ENCODE measurements at regions not wholly inside any gene's neighbourhood (a gene's known extent, or its start where the extent isn't known, plus 50 kb on each side); places are given as distances from the start of the nearest gene placed in this dataset.

DNA sequence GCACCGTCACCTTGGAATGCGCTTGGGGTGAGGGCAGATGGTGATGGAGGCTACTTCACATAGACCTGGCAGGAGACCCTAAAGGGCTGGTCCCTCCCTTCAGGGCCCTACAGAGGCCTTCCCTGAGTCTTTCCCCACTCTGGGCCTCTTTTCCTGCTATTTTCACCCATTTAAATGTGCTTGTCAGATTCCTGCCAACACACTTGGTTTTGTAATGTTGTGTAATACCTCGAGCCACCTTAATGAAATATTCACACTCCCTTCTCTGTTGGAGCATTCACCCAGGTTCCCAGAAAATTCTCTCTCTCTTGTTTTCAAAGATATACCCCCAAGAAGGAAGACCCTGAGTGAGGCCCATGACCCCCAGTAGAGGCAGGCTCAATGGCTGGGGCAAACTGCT is 456.6 kb upstream of the DYNLRB2 start:
- Histone ChIP-seq H3K27me3 (ENCODE audit: control insufficient read depth in 2 of 2, insufficient read depth in 2 of 2, low read length in 2 of 2) (no peaks in the 10 kb centered on the region), H3K27ac (ENCODE audit: insufficient read depth, low read depth, low read length) (no peak overlapping the region), H4K20me1 (replicated peaks; ENCODE audit: control insufficient read depth, extremely low read depth, insufficient read depth, low read length) (no peaks in the 10 kb centered on the region), H3K9ac (replicated peaks; ENCODE audit: extremely low read depth, insufficient read depth, low read length) (no peak overlapping the region), H3K9me1 (replicated peaks; ENCODE audit: control insufficient read depth, extremely low read depth, insufficient read depth, low read length) (no peaks in the 10 kb centered on the region), H3K4me2 (ENCODE audit: insufficient read depth, low read length) (no peak overlapping the region), H3K36me3 (ENCODE audit: control insufficient read depth in 2 of 2, extremely low read depth in 1 of 2, insufficient read depth in 2 of 2, low read length in 2 of 2) (no peaks in the 10 kb centered on the region), H3K79me2 (ENCODE audit: control insufficient read depth, insufficient read depth, low read length) (no peaks in the 10 kb centered on the region), H3K4me1 (ENCODE audit: control insufficient read depth, extremely low read depth, insufficient read depth, low read length) (no peaks in the 10 kb centered on the region), H2AFZ (ENCODE audit: low read depth, low read length) (no peak overlapping the region), H3K9me3 (replicated peaks; ENCODE audit: control insufficient read depth, insufficient read depth, low read length) (no peaks in the 10 kb centered on the region), H3K4me3 (replicated peaks in 1 of 3; ENCODE audit: insufficient read depth in 1 of 3, low read depth in 1 of 3, low read length in 3 of 3) (no peak overlapping the region)
- POLR2A ChIA-PET = no interaction called here
- intact Hi-C loops (cut with micrococcal nuclease) (loop anchor here (10.0 kb wide), 1 partner anchor 89 kb away; no protein-coding TSS in a partner anchor), dilution Hi-C loops (cut with MboI; ENCODE audit: extremely low pct_ligation_motif_present, low sequenced_read_pairs) (no loop called here)
- DNase-seq (ENCODE audit: low read depth, low spot score) = no peak
- CTCF ChIA-PET = interaction anchor here (0.6 to 2.0 kb wide), 5 partner anchors 17 to 382 kb away, joined by 3 to 20 read pairs (median 3); no protein-coding TSS in a partner anchor
- BruUV-seq (replicated peaks) = no TSS peak
- no peak for FAIRE-seq
- TF ChIP-seq GATA2 (IDR thresholded peaks at IDR 0.05; ENCODE audit: insufficient read depth, insufficient read length, low read depth, low read length) (no peak), JUN (IDR thresholded peaks at IDR 0.05; ENCODE audit: borderline replicate concordance, insufficient read depth, insufficient read length, low read depth) (no peak), FOS (IDR thresholded peaks at IDR 0.05; ENCODE audit: borderline replicate concordance, insufficient read depth, low read length) (no peak), EZH2 (IDR thresholded peaks at IDR 0.05; ENCODE audit: borderline replicate concordance, low read depth, low read length, severe bottlenecking) (no peak), CTCF (IDR thresholded peaks at IDR 0.05; ENCODE audit: extremely low read depth in 1 of 2, insufficient read depth in 1 of 2, low read depth in 1 of 2, low read length in 2 of 2) (no peak), POLR2A (IDR thresholded peaks at IDR 0.05; ENCODE audit: low read depth, low read length) (no peak), POLR2AphosphoS5 (IDR thresholded peaks at IDR 0.05; ENCODE audit: insufficient read depth, low read depth, low read length) (no peak), MYC (IDR thresholded peaks at IDR 0.05; ENCODE audit: low read depth, low read length) (no peak)
- TF ChIP-seq, protein P1, sequence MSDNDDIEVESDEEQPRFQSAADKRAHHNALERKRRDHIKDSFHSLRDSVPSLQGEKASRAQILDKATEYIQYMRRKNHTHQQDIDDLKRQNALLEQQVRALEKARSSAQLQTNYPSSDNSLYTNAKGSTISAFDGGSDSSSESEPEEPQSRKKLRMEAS (IDR thresholded peaks at IDR 0.05; ENCODE audit: insufficient read depth, insufficient read length) = no peak

Data from endothelial cell of umbilical vein (primary cell).